ENCODE measurements at regions not wholly inside any gene's neighbourhood (a gene's known extent, or its start where the extent isn't known, plus 50 kb on each side); places are given as distances from the start of the nearest gene placed in this dataset.

GRCh38 chr17:73890831-73891405 is 246.7 kb upstream of the SDK2 start:
- TF ChIP-seq POLR2A (IDR thresholded peaks at IDR 0.05), result no peak
- TF ChIP-seq CTCF (IDR thresholded peaks at IDR 0.05), result no peak
